NB4 (cell line): ENCODE measurements at regions not wholly inside any gene's neighbourhood (a gene's known extent, or its start where the extent isn't known, plus 50 kb on each side); places are given as distances from the start of the nearest gene placed in this dataset.

Source experiments
- DNase-seq: peaks from one replicate; pipeline ENCODE4 v3.0.0; 2010; ENCODE audit warnings: low read depth
- H3K4me3 ChIP-seq: one replicate; pipeline ENCODE4 v1.5.1; 2011; ENCODE audit warnings: mild to moderate bottlenecking, low read depth, low read length, moderate library complexity
- MYC ChIP-seq: IDR thresholded peaks from 2 replicates; pipeline ENCODE4 v1.6.1; 2011; ENCODE audit warnings: low read depth, low read length
- POLR2A ChIP-seq: IDR thresholded peaks from 2 replicates; pipeline ENCODE4 v1.6.1; 2011; ENCODE audit warnings: mild to moderate bottlenecking; ENCODE audit not compliant: insufficient read length; ENCODE audit errors: extremely low read depth
- TF ChIP-seq, protein P1 (sequence below): IDR thresholded peaks from one replicate; pipeline ENCODE4 v1.5.1; 2012; ENCODE audit warnings: low read depth, low read length
- TF ChIP-seq, protein P2 (sequence below): IDR thresholded peaks from 2 replicates; pipeline ENCODE4 v1.6.1; 2011; ENCODE audit warnings: low read depth, low read length

DNA sequence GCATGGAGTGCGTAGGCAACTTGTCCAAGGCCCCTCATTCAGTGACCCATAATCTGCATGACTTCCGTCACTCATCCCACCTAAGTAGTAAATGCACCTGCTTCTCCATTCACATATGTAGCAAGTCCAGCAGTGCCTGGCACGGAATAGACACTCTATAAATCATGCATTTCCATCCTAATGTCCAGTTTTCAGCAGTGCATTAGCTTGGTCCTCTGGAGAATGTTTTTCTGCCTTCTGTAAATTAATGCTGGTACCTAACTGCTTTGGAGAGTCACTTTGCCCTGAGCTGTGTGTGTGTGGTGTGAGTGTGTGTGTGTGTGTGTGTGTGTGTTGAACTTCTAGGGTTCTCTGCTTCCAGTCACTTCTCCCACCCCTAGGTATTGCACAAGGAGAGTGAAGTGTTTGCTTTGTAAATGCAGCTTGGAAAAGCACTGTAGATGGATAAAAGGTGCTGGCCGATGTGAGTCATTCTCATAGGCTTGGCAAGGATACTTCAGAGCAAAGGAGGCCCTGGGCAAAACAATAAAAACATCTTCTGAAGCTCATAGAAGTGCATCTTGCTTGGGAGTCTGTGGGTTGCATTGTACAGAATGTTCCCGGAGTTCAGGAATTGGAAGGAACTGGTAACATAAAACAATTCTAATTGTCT is 181.8 kb downstream of the KATNAL1 start:
- no peak for DNase-seq
- no peak overlapping the region for H3K4me3 ChIP-seq
- TF ChIP-seq POLR2A: no peak
- TF ChIP-seq, protein P1, sequence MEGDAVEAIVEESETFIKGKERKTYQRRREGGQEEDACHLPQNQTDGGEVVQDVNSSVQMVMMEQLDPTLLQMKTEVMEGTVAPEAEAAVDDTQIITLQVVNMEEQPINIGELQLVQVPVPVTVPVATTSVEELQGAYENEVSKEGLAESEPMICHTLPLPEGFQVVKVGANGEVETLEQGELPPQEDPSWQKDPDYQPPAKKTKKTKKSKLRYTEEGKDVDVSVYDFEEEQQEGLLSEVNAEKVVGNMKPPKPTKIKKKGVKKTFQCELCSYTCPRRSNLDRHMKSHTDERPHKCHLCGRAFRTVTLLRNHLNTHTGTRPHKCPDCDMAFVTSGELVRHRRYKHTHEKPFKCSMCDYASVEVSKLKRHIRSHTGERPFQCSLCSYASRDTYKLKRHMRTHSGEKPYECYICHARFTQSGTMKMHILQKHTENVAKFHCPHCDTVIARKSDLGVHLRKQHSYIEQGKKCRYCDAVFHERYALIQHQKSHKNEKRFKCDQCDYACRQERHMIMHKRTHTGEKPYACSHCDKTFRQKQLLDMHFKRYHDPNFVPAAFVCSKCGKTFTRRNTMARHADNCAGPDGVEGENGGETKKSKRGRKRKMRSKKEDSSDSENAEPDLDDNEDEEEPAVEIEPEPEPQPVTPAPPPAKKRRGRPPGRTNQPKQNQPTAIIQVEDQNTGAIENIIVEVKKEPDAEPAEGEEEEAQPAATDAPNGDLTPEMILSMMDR: no peak
- TF ChIP-seq, protein P2, sequence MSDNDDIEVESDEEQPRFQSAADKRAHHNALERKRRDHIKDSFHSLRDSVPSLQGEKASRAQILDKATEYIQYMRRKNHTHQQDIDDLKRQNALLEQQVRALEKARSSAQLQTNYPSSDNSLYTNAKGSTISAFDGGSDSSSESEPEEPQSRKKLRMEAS: no peak
- no peak for TF ChIP-seq MYC

DNA sequence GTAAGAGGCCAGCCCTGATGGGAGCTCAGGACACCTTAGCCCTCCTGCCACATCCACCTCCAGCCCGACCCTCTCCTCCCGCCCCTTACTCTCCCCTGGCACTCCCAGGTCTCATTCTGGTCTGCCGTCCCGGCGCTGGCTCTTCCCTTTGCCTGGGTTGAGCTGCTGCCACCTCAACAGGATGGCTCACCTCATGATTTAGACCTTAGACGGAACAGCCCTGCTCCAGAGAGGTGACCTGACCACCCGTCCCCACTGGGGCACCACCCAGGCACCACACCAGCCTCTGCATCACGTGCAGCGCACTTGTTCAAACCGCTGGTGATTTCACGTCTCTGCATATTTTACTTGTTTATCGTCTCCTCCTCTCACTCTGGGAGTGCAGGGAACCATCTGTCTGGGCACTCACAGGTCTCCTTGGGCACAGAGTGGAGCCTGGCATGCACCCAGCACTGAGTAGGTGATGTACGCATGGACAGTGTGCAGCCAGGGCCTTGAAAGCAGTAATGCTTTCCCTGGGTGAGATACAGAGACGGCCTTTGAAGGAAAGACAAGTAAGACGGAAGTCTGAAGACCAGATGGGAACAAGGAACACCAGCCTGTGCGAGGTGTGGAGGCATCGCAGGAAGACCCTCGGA is 183.1 kb downstream of the KATNAL1 start:
- no peak overlapping the region for H3K4me3 ChIP-seq
- no peak for DNase-seq
- TF ChIP-seq, protein P1: no peak
- TF ChIP-seq MYC: no peak
- TF ChIP-seq, protein P2: no peak
- TF ChIP-seq POLR2A: no peak

DNA sequence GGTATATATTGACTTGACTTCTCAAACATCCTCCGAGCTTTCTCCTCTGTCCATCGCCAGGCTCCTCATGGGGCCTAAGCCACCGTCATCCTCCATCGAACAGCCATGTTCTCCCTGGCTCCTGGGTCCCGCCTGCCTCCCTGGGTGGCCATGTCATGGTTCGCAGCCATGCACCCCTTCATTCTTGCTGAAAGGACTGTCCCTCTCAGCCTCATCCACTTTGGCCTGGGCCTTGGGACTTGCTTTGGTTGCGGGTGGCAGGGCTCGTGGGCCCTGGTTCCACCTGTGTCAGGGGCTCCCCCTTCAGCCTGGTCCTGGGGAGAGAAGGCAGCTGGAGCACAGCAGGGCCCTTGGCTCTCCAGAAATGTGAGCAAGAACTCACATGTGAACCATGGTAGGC is 183.8 kb downstream of the KATNAL1 start:
- TF ChIP-seq MYC: no peak
- no peak for TF ChIP-seq POLR2A
- TF ChIP-seq, protein P2: no peak
- TF ChIP-seq, protein P1: no peak
- no peak overlapping the region for H3K4me3 ChIP-seq
- no peak for DNase-seq

DNA sequence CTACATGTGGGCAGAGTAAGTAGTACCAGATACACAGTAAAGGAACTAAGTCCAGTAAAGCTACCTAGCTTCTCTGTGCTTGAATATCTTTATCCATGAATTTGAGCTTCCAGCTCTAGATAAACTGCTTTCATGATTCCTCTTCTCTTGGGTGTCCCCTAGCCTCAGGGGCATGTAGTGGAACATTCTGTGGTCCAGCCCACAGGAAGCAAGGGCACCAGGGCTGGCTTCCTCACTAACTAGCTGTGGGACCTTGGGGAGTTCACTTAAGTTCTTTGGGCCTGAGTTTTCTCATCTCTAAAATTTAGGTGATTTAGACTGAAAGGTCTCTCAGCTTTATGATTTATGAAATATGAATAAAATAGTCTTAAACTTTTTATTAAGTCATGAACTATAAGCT is 185.7 kb downstream of the KATNAL1 start:
- DNase-seq: peak; percentile 62
- H3K4me3 ChIP-seq: no peak overlapping the region
- TF ChIP-seq, protein P2: peak; percentile 35; the same call in 1 of the 2 replicates
- TF ChIP-seq MYC: no peak
- TF ChIP-seq POLR2A: no peak
- TF ChIP-seq, protein P1: no peak

DNA sequence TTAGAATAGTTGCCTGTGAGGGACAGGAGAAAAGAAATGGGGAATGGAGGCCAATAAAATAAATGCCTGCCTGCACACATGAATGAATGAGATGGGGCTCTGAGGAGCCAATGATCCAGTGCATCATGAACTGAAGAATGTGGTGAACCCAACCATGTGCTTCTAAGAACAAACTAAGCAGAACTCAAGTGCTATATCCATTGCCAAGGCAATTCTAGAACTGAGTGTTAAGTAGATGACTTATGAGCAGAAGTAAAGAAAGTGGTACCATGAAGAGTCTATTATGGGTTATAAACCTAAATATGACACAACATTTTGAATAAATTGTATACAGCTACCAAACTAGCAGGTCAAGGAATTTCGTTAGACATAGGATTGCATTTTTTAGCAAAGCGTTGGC is 186.1 kb downstream of the KATNAL1 start:
- H3K4me3 ChIP-seq: no peak overlapping the region
- TF ChIP-seq POLR2A (no peak), MYC (0 out of 2 replicates have a peak, but pooled peaks have one; percentile 17)
- TF ChIP-seq, protein P2: peak; percentile 45
- TF ChIP-seq, protein P1: no peak
- no peak for DNase-seq
